GM12878 (cell line): ENCODE measurements at regions not wholly inside any gene's neighbourhood (a gene's known extent, or its start where the extent isn't known, plus 50 kb on each side); places are given as distances from the start of the nearest gene placed in this dataset.

Source experiments
- ATAC-seq: fragments of 200-7000 bp; cut with Tn5 transposase; 3 replicates; pipeline ENCODE4 v1.9.1; 2020; ENCODE audit warnings: mild to moderate bottlenecking, moderate library complexity
- BruUV-seq: library from RNA; stranded (reverse); fragments of 400-500 nt; replicated peaks from 2 replicates; lab custom pipeline; 2021; lab: Mats Ljungman, UMichigan
- CTCF ChIA-PET: fragments of 300-600 bp; sonication (Branson Sonifier 250); formaldehyde crosslinking; extraction: SDS; loops from one replicate; lab custom pipeline; 2021; ENCODE audit warnings: inconsistent platforms; lab: Yijun Ruan, JAX
- POLR2A ChIA-PET: fragments of 350-600 bp; formaldehyde crosslinking; extraction: SDS; loops from one replicate; lab custom pipeline; 2021; ENCODE audit warnings: inconsistent platforms; lab: Charles Lee
- RAD21 ChIA-PET: fragments of 300-600 bp; sonication (Branson Sonifier 250); formaldehyde crosslinking; loops from one replicate; lab custom pipeline; 2023; ENCODE audit warnings: antibody characterized with exemption; ENCODE audit not compliant: unreplicated experiment; lab: Charles Lee
- SMC1A ChIA-PET: fragments of 300-600 bp; sonication (Branson Sonifier 250); formaldehyde crosslinking; loops from one replicate; lab custom pipeline; 2023; ENCODE audit not compliant: unreplicated experiment, uncharacterized antibody; lab: Charles Lee
- DNase-seq: peaks from one replicate; pipeline ENCODE4 v3.0.0-alpha.2; 2011; ENCODE audit warnings: low read depth, low spot score
- FAIRE-seq: peaks from 3 replicates; lab custom pipeline; 2011; peaks lifted over from hg19 to GRCh38; lab: Jason Lieb, UNC
- H2AFZ ChIP-seq: 2 replicates; pipeline ENCODE4 v1.6.0; 2011; ENCODE audit warnings: low read depth, low read length, control low read depth; ENCODE audit not compliant: control insufficient read depth
- H3K27ac ChIP-seq: 2 replicates; pipeline ENCODE4 v1.5.1; 2011; ENCODE audit warnings: control low read depth; ENCODE audit not compliant: control insufficient read depth, insufficient read depth
- H3K27me3 ChIP-seq, 2 experiments: replicated peaks in 1 of 2; 2 replicates each; pipeline versions ENCODE4 v1.6.0 to v1.6.1; 2011; ENCODE audit warnings: low read length in 1 of 2; ENCODE audit not compliant: control insufficient read depth in 2 of 2, insufficient read depth in 2 of 2
- H3K36me3 ChIP-seq, 2 experiments: 2 replicates each; pipeline ENCODE4 v1.5.1; 2011; ENCODE audit warnings: low read length in 1 of 2; ENCODE audit not compliant: control insufficient read depth in 2 of 2, insufficient read depth in 2 of 2
- H3K4me1 ChIP-seq: 2 replicates; pipeline ENCODE4 v1.6.1; 2011; ENCODE audit warnings: mild to moderate bottlenecking, low read length, moderate library complexity, mixed read lengths; ENCODE audit not compliant: control insufficient read depth, insufficient read depth
- H3K4me2 ChIP-seq: 2 replicates; pipeline ENCODE4 v1.6.0; 2011; ENCODE audit warnings: control low read depth; ENCODE audit not compliant: control insufficient read depth, insufficient read depth
- H3K4me3 ChIP-seq: fragments of 200-600 bp; sonication (generic); 2 replicates; pipeline ENCODE4 v1.5.1; 2016
- H3K79me2 ChIP-seq: 2 replicates; pipeline ENCODE4 v1.6.0; 2011; ENCODE audit warnings: low read length; ENCODE audit not compliant: control insufficient read depth, insufficient read depth
- H3K9ac ChIP-seq: 2 replicates; pipeline ENCODE4 v1.8.0; 2011; ENCODE audit warnings: low read length, control low read depth, mixed read lengths; ENCODE audit not compliant: control insufficient read depth, insufficient read depth
- H3K9me3 ChIP-seq: replicated peaks from 3 replicates; pipeline ENCODE4 v1.5.1; 2011; ENCODE audit warnings: mild to moderate bottlenecking, low read length; ENCODE audit not compliant: control insufficient read depth, insufficient read depth
- H4K20me1 ChIP-seq: 2 replicates; pipeline ENCODE4 v1.6.0; 2011; ENCODE audit not compliant: control insufficient read depth, insufficient read depth
- ASH2L ChIP-seq: fragments of 300-600, 200-600 bp; sonication (generic); IDR thresholded peaks from 2 replicates; pipeline ENCODE4 v1.6.1; 2017; ENCODE audit warnings: low read depth, mild to moderate bottlenecking, borderline replicate concordance
- CBX3 ChIP-seq: fragments of 200-600 bp; sonication (generic); IDR thresholded peaks from 2 replicates; pipeline ENCODE4 v1.6.1; 2016; ENCODE audit warnings: low read depth, borderline replicate concordance
- CHD2 ChIP-seq: IDR thresholded peaks from 2 replicates; pipeline ENCODE4 v1.6.1; 2011; ENCODE audit warnings: low read depth, low read length, improper control_type of control experiment, borderline replicate concordance
- FOXK2 ChIP-seq: fragments of 450-650 bp; IDR thresholded peaks from 2 replicates; pipeline ENCODE4 v1.6.1; 2017; ENCODE audit warnings: mild to moderate bottlenecking, moderate library complexity
- NFYA ChIP-seq: IDR thresholded peaks from 2 replicates; pipeline ENCODE4 v1.6.1; 2011; ENCODE audit warnings: low read depth, mild to moderate bottlenecking, low read length, improper control_type of control experiment, borderline replicate concordance
- RFX5 ChIP-seq: IDR thresholded peaks from 2 replicates; pipeline ENCODE4 v1.6.1; 2011; ENCODE audit warnings: low read depth, low read length, improper control_type of control experiment
- SUPT20H ChIP-seq: IDR thresholded peaks from 2 replicates; pipeline ENCODE4 v1.6.1; 2011; ENCODE audit warnings: low read depth, mild to moderate bottlenecking, low read length, moderate library complexity, borderline replicate concordance; ENCODE audit not compliant: control insufficient read depth
- SUZ12 ChIP-seq: fragments of 200-600 bp; sonication (generic); IDR thresholded peaks from one replicate; pipeline ENCODE4 v1.6.1; 2018; ENCODE audit warnings: antibody characterized with exemption, mild to moderate bottlenecking; ENCODE audit not compliant: unreplicated experiment
- TAF1 ChIP-seq: IDR thresholded peaks from 2 replicates; pipeline ENCODE4 v1.6.1; 2011; ENCODE audit warnings: mild to moderate bottlenecking, low read depth, low read length, borderline replicate concordance
- ZSCAN29 ChIP-seq: fragments of 450-650 bp; IDR thresholded peaks from 2 replicates; pipeline ENCODE4 v1.6.1; 2017; ENCODE audit warnings: mild to moderate bottlenecking, moderate library complexity
- WGBS: methylation state at CpG from one replicate; pipeline ENCODE4 v1.1.6; 2016; ENCODE audit warnings: low lambda C conversion rate; ENCODE audit not compliant: insufficient replicate concordance, insufficient coverage; ENCODE audit errors: missing lambda C conversion rate; 5-methylcytosine and 5-hydroxymethylcytosine counted together
- in situ Hi-C: fragments of 300-500 bp; cut with MboI; formaldehyde crosslinking; loops from 9 replicates; pipeline ENCODE4 v1.14.3; 2018; ENCODE audit warnings: mixed read lengths
- intact Hi-C: fragments of 100-400 bp; cut with micrococcal nuclease; formaldehyde crosslinking; loops from one replicate; pipeline ENCODE4 v1.14.2; 2022; ENCODE audit not compliant: unreplicated experiment
- TF ChIP-seq, protein P1 (sequence below): IDR thresholded peaks from 2 replicates; pipeline ENCODE4 v1.6.1; 2011; ENCODE audit warnings: mild to moderate bottlenecking, low read depth, low read length, moderate library complexity; ENCODE audit not compliant: insufficient replicate concordance
- TF ChIP-seq, protein P2 (sequence below): IDR thresholded peaks from 2 replicates; pipeline ENCODE4 v1.6.1; 2012; ENCODE audit warnings: improper control_type of control experiment, low read depth, low read length; ENCODE audit not compliant: insufficient replicate concordance

DNA sequence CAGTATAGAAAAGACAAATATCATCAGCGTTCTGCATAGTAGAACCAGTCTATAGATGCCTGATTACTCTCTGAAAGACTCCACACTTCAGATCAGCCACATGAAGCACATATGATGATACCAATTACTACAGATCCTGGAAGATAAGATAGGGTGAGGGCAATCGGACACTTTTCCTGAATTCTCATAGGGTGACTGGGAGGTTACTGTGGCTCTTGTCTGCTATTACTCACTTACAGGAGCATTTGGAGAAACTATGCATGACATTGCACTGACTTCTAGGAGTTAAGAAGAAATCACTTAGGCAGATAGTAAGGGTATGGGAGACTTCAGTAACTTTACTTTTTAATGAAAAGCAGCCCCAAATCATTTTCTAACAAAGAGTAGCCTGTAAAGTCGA is 1140.9 kb downstream of the XPNPEP1 start:
- no peak overlapping the region for H3K9ac ChIP-seq
- in situ Hi-C loops, result no loop called here
- ChIA-PET SMC1A (interaction anchor here (1.0 kb wide), 1 partner anchor 578 kb away, joined by 3 read pairs; no protein-coding TSS in a partner anchor), CTCF (interaction anchor here (1.4 kb wide), 1 partner anchor 238 kb away, joined by 4 read pairs; no protein-coding TSS in a partner anchor), POLR2A (no interaction called here), RAD21 (interaction anchor here (1.6 kb wide), 1 partner anchor 240 kb away, joined by 4 read pairs; no protein-coding TSS in a partner anchor)
- no peak overlapping the region for H3K4me3 ChIP-seq
- H3K79me2 ChIP-seq, result no peaks in the 10 kb centered on the region
- H4K20me1 ChIP-seq, result no peaks in the 10 kb centered on the region
- intact Hi-C loops, result loop anchor here (10.0 kb wide), 3 partner anchors 428 to 968 kb away; no protein-coding TSS in a partner anchor
- no peaks in the 10 kb centered on the region for H3K4me1 ChIP-seq
- no peaks in the 10 kb centered on the region for H3K27me3 ChIP-seq
- 30% methylated on average over 3 of the region's 3 CpGs for WGBS
- H3K9me3 ChIP-seq, result peaks cover 2% of the 10 kb centered on the region; the same call in 1 of the 3 replicates
- H3K4me2 ChIP-seq, result no peak overlapping the region
- no peak overlapping the region for H3K27ac ChIP-seq
- no TSS peak for BruUV-seq
- ATAC-seq (no peak), DNase-seq (no peak), FAIRE-seq (no peak)
- H2AFZ ChIP-seq, result no peak overlapping the region
- H3K36me3 ChIP-seq, result no peaks in the 10 kb centered on the region
- TF ChIP-seq RFX5 (no peak), SUPT20H (no peak)
- TF ChIP-seq, protein P1, sequence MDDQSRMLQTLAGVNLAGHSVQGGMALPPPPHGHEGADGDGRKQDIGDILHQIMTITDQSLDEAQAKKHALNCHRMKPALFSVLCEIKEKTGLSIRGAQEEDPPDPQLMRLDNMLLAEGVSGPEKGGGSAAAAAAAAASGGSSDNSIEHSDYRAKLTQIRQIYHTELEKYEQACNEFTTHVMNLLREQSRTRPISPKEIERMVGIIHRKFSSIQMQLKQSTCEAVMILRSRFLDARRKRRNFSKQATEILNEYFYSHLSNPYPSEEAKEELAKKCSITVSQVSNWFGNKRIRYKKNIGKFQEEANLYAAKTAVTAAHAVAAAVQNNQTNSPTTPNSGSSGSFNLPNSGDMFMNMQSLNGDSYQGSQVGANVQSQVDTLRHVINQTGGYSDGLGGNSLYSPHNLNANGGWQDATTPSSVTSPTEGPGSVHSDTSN, result no peak

DNA sequence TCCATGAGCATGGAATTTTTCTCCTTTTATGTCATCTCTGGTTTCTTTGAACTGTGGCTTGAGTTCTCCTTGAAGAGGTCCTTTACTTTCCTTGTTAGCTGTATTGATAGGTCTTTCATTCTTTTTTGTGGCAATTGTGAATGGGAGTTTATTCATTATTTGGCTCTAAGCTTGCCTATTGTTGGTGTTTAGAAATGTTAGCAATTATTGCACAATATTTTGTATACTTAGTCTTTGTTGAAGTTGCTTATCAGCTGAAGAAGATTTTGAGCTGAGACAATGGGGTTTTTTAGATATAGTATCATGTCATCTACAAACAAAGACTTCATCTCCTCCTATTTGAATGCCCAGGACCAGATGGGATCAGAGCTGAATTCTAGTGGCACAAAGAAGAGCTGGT is 1143.8 kb downstream of the XPNPEP1 start:
- ChIA-PET POLR2A (no interaction called here), RAD21 (no interaction called here), SMC1A (interaction anchor here (0.9 to 1.0 kb wide), 2 partner anchors 13 to 16 kb away, joined by 3 to 4 read pairs; no protein-coding TSS in a partner anchor), CTCF (no interaction called here)
- Histone ChIP-seq H4K20me1 (no peaks in the 10 kb centered on the region), H2AFZ (no peak overlapping the region), H3K4me1 (no peaks in the 10 kb centered on the region), H3K4me3 (no peak overlapping the region), H3K27me3 (no peaks in the 10 kb centered on the region), H3K9me3 (peaks cover under 1% of the 10 kb centered on the region; the same call in 1 of the 3 replicates), H3K4me2 (no peak overlapping the region), H3K79me2 (no peaks in the 10 kb centered on the region), H3K36me3 (no peaks in the 10 kb centered on the region), H3K9ac (no peak overlapping the region), H3K27ac (no peak overlapping the region)
- in situ Hi-C loops (no loop called here), intact Hi-C loops (no loop called here)
- FAIRE-seq (no peak), ATAC-seq (no peak), DNase-seq (no peak)
- BruUV-seq, result no TSS peak
- no peak for TF ChIP-seq SUZ12
- no peak for TF ChIP-seq CBX3
- TF ChIP-seq, protein P2, sequence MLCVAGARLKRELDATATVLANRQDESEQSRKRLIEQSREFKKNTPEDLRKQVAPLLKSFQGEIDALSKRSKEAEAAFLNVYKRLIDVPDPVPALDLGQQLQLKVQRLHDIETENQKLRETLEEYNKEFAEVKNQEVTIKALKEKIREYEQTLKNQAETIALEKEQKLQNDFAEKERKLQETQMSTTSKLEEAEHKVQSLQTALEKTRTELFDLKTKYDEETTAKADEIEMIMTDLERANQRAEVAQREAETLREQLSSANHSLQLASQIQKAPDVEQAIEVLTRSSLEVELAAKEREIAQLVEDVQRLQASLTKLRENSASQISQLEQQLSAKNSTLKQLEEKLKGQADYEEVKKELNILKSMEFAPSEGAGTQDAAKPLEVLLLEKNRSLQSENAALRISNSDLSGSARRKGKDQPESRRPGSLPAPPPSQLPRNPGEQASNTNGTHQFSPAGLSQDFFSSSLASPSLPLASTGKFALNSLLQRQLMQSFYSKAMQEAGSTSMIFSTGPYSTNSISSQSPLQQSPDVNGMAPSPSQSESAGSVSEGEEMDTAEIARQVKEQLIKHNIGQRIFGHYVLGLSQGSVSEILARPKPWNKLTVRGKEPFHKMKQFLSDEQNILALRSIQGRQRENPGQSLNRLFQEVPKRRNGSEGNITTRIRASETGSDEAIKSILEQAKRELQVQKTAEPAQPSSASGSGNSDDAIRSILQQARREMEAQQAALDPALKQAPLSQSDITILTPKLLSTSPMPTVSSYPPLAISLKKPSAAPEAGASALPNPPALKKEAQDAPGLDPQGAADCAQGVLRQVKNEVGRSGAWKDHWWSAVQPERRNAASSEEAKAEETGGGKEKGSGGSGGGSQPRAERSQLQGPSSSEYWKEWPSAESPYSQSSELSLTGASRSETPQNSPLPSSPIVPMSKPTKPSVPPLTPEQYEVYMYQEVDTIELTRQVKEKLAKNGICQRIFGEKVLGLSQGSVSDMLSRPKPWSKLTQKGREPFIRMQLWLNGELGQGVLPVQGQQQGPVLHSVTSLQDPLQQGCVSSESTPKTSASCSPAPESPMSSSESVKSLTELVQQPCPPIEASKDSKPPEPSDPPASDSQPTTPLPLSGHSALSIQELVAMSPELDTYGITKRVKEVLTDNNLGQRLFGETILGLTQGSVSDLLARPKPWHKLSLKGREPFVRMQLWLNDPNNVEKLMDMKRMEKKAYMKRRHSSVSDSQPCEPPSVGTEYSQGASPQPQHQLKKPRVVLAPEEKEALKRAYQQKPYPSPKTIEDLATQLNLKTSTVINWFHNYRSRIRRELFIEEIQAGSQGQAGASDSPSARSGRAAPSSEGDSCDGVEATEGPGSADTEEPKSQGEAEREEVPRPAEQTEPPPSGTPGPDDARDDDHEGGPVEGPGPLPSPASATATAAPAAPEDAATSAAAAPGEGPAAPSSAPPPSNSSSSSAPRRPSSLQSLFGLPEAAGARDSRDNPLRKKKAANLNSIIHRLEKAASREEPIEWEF, result no peak
- no peak for TF ChIP-seq CHD2
- no peak for TF ChIP-seq FOXK2
- no peak for TF ChIP-seq ASH2L
- no peak for TF ChIP-seq NFYA
- TF ChIP-seq ZSCAN29, result no peak
- TF ChIP-seq TAF1, result no peak
